Stimulated activated CD8-positive, alpha-beta memory T cell treated with anti-CD3 and anti-CD28 coated beads, Interleukin-4, amount 100 ng/mL, for 4 hours (primary cell): ENCODE measurements at regions not wholly inside any gene's neighbourhood (a gene's known extent, or its start where the extent isn't known, plus 50 kb on each side); places are given as distances from the start of the nearest gene placed in this dataset.

Experiments used
- DNase-seq, 2 donors: peaks; one replicate each; pipeline ENCODE4 v3.0.0-alpha.2; 2020; ENCODE audit warnings: low read depth in 2 of 2, low spot score in 1 of 2

DNA sequence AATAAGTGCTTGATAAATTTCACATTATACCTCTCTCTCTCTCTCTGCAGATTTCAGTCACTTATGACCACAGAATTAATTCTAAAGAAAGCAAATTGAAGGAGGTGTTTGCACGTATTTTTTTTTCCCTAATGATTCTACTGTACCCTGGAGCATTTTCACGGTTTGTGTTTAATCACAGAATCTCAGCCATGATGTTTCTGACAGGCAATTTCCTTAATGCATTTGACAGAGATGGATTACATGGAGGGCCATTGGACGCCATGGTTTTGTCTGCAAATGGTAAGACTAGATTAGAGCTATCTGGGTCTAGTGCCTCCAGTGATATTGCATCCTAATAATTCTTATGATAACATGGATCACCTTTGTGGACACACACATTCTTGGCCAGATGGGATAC is 147.5 kb upstream of the RBFOX1 start:
- DNase-seq, result no peak

DNA sequence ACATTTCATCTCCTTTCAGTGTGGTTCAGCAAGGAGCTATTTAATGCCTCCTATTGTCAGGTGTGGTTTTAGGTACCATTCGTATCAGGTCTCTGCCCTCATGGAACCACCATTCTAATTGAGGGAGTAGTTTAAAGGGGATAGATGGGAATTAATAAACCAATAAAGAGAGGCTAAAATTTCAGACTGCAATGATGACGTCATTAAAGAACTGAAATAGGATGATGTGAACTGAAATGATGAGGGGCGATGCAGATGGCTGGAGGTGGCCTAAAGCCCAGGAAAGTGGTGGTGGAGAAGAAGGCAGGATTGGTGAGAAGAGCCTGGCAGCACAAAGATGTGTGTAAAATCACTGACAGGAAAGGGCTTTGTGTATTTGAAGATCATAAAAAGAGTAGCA is 148.9 kb upstream of the RBFOX1 start:
- no peak for DNase-seq

DNA sequence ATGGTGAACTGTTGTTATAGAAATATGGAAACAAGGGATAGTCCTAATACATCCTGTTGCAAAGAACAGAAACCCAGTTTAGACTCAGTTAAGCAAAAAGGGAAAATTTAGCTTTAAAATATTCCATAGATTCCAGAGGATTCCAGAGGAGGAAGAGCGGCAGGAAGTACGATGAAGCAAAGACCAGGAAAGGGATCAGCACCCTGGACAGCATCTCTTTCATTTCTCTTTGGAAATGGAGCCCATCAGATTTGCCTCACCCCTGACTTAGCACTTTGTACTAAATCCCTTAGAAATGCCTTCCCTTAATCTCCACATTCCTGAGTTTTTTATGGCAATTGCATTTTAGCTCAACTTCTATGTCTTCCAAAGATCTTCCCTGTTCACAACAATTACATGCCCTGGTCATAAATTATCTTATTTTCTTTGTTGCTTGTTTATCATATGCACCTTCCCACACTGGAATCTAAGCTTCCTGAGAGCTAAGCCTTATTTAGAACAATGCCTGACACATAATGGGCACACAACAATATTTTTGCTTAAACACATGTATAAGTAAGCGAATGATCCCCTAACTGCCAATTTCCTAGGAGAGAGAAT is 150.0 kb upstream of the RBFOX1 start:
- no peak for DNase-seq

DNA sequence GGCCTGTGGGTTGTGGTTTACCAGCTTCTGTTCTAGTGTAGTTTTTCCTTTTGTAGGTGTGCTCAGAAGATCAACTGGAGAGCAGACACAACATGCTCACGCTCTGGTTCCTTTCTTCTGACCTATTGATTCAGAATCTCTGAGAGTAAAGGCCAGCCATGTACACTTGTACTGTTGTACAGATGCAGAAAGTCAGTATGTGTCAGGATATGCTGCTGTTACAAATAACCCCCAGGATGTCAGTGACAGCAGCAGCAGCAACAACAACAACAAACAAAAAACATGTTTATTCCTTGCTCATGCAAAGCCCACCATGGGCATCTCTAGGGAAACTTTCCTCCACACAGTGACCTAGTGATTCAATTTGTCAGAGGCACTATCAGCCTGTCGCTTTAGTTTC is 154.8 kb upstream of the RBFOX1 start:
- DNase-seq, result no peak

DNA sequence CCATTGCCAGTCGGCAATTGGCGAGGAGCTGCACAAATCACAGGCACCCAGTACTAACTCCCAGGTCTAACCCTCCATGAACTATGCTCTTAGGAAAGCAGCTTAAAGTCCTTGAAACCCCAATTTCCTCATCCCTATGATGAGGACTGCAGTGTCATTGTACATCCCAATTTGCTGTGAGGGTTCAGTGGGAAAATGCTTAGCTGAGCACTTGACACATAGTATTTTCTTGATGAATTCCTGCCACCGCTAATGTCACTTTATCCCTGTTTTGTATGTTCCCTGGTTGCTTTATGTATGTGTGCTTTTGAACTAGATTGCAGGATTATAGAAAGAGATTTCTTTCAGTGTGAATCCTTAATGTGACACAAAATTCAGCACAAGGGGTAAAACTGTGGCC is 161.5 kb upstream of the RBFOX1 start:
- DNase-seq, result no peak

DNA sequence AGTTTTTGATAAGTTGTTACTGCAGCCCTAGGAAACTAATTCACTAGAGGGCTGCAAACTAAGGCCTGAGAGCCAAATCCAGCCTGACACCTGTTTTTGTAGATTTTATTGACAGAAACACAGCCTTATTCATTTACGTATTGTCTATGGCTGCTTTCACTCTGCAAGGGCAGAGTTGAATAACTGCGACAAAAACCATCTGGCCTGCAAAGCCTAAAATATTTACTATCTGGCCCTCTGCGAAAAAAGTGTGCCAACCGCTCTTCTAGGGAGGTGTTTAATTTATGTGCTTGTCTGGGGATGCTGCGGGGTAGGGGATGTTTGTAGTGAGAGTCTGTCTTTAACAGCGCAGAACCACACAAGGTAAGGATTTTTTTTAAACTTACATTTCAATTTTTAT is 165.0 kb upstream of the RBFOX1 start:
- DNase-seq, result no peak

DNA sequence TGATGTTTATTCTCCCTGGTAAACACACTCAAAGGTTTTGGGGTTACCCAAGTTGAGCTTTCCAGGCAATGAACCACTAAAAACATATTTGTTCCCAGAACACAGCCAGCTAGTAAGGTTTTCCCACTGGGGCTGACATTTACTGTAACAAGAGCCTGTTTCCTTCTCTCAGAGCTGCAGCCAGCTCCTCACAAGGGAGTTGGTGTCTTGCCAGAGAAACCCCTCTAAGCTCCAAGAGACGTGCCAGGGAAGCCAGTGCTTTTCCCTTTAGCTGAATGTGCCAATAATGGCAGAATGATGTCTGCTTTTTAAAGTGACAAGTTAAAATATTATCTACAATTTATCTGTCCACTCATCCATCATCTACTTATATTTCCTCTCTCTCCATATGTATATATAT is 170.8 kb upstream of the RBFOX1 start:
- no peak for DNase-seq

DNA sequence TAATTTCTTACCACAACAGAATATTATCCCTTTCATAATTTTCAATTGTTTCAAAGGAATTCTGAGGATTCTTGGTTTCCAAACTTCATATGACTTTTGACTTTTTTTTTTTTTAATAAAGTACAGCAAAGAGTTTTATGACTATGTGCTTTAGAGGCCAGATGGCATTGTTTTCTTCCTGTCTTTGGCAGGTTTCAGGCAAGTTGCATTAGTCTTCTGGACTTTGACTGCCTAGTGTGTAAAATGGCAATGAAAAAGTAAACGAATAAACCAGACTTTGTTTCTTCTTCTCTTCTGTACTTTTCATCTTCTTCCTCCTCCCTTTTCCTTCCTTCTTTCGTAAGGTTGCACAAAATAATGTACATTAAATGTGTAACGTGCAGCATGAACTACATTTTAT is 172.6 kb upstream of the RBFOX1 start:
- no peak for DNase-seq

DNA sequence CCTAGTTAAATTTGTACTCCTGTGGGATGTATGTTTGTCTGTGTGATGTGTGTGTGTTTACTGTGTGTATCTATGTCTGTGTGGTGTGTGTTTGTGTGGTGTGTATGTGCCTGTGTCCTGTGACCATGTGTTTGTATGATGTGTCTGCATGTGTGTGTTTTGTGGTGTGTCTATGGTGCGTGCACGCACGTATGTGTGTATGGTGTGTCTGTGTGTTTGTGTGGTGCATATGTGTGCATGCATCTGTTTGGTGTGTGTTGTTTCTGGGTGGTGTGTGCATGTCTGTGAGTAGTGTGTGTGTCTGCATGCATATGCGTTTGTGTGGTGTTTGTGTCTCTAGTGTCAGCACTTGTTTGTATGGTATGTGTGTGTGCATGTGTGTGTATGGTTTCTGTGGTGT is 174.2 kb upstream of the RBFOX1 start:
- no peak for DNase-seq

DNA sequence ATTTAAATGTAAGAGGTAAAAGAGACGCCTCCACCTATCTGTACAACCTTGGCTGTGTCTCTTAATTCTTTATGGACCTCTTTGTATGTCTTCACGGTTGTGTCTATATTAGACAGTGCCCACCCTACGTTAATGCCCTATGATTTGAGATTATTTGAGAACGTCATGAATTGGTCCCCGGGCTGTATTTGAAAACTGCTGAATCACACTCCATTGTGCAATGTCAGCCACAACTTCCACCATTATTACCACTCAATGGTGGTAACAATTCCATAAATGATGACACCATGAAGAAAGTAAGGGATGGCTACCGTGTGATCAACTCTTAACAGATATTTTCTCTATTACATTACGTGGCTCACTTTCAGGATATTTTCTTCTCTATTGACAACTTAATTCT is 182.4 kb upstream of the RBFOX1 start:
- DNase-seq, result no peak

DNA sequence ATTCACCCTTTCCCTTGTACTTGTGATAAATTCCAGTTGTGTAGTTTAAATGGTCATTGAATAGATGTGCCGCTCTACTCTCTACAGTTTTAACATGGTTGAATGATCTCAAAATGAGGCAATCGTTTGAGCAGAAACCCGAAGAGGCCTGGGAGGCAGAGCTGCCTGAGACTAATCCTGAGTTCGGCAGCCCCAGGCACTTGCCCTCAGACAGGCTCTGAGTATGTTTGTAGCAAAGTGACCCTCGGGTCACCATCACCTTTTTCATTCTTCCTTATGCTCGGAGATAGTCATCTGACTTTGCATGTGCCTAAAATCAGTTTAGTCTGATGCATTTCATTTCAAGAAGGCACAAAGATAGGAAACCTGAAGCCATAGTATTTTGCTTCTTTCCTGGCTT is 184.0 kb upstream of the RBFOX1 start:
- no peak for DNase-seq

DNA sequence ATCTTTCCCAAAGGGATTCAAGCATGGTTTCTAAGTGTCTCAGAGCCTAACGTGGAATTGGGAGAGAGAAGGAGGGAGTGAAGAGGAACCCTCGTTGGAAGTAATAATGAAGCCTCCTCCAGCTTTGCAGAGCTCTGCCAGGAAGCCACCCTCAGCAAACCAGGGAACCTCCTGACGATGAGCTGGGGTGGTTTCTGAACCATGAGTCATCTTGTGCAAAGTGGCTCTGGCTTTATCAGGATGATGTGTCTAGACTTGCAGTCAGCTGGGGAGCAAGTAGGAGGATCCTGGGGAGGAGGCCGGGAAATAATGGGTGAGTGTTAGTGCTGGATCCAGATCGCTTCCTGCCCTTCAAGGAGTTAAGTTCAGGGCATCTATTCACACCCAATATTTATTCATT is 191.7 kb upstream of the RBFOX1 start:
- DNase-seq, result no peak

DNA sequence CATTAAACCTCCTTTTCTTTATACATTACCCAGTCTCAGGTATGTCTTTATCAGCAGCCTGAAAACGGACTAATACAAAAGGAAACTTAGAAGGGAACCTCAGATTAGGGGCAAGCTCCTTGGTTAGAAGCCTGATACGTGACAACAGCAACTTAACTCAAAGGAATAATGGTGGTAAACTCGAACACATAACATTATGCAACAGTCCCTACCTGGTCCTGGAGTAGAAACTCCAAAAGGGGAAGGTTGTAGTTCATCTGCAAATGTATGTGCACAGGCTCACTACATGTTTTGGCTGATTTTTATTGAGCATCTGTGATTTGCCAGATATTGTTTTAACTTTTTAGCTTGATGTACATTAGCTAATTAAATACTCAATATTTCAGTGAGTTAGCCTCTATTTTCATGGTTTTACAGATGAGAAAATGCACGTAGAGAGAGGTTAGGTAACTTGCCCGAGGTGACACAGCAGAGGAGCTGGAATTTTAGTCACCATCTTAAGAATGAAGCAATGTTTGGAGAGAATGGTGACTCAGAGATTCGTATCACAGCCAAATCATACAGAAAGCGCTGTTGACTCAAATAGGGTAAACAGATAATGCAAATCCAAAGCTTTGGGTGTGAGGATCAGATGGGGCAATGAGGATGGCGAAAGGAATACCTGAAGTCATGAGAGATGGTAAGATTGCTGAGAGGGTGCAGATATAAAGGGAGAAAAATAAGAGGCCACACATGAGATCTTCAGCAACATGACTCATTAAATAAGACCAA is 194.9 kb upstream of the RBFOX1 start:
- DNase-seq, result no peak

DNA sequence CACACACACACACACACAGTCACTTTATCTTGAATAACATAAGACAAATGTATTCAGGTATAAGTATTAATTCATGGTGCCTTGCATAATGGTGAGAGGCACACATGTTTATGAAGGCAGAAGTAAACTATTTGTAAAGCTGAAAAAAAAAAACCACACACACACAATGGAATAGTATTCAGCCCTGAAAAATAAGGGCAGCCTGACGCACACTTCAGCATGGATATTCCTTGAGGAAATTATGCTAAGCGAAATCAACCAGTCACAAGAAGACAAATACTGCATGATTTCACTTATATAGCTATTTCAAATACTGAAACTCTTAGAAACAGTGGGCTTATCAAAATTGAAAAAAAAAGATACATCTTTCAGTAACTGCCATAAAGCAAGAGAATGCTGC is 200.2 kb upstream of the RBFOX1 start:
- DNase-seq, result no peak

DNA sequence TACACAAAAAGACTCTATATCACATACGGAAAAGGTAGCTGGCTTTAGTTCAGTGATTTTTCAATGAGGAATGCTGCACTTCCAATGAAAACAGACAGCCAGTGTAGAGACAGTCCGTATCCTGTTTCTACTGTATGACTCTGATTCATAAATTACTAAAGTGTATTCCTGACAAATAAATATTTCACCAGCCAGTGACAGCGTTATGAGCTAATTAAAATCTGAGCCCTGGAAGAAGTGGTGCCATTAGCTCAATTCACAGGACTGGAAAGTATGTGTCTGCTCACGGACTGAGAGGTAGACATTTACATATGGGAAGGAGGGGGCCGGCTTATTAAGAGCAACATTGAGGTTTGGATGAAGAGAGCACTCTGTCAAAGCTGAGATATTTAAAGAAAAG is 207.9 kb upstream of the RBFOX1 start:
- DNase-seq, result no peak

DNA sequence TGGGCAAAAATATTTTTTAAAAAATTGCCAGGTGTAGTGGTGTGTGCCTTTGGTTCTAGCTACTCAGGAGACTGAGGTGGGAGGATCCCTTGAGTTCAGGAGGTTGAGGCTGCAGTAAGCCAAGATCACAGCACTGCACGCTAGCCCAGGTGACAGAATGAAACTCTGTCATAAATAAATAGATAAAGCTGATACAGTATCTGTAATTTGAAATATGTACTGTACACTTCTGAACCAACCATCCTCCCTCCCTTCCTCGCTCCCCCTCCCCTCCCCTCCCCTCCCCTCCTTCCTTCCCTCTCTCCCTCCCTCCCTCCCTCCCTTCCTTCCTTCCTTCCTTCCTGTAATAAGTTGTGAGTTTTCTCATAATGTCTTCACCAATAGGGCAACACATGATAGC is 208.4 kb upstream of the RBFOX1 start:
- no peak for DNase-seq

DNA sequence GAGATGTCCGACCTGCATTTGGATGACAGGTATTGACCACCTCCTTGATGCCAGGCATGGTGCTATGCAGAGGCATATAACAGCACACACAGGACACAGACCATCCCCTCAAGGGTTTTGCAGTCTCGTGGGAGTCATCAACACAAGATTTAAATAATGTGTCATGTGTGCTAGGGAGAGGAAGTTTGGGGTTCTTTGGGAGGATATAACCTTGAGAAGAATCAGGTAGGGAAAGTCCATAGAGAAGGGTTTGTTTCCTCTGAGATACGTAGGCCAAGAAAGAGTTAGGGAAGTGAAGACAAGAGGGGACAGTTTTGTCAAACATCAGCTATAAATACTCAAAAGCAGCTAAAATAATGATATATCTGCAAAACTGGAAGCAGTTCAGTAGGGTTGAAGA is 215.9 kb upstream of the RBFOX1 start:
- DNase-seq, result no peak

DNA sequence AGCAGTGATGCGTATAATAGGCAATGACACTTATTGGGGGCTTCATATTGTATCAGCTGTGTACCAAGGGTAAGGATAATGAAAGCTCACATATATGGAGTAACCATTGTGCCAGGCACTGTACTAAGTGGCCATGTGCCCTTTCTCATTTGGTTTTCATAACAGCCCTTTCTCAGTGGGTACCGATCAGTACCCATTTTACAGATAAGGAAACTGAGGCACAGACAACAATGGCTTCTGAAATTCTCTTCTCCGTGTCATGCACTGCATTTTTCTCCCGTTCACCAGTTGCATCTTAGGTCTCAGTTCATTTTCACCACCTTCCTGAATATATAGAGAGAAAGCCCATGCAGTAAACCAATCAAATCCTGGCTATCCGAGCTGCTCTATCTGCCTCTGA is 216.7 kb upstream of the RBFOX1 start:
- no peak for DNase-seq

DNA sequence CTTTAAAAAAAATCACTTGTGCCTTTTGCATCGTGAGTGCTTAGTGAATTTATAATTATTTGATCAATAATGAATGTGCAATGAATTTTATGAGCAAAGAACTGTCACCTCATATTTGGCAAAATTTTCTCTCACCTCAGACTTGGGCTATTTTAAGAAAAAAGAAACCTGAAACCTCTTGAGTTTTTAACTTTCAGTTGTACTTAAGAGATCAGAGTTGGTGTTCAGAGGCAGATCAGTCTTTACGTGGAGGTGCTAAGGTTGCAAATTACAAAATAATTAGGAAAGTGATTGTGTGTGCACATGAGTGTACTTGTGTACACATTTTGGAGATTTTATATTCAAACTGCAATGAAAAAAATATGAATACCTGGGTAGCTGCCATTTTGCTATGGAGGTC is 218.7 kb upstream of the RBFOX1 start:
- no peak for DNase-seq

DNA sequence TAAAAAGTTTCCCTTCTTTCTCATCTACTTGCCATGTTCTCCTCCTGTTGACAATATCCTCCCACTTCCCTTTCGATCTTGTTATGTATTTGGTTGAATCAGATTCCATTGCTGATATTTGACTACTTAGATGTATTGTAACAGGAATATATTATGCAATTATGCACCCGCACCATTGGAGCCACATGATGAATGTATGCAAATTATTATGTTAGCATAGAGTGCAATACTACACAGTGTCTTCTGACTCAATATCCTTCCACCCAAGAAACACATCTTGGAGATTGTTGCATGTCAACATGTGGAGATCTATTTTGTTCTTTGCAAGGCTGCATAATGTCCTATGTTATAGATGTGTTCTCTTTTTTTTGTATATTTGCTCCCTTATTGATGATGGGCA is 219.2 kb upstream of the RBFOX1 start:
- DNase-seq, result no peak

DNA sequence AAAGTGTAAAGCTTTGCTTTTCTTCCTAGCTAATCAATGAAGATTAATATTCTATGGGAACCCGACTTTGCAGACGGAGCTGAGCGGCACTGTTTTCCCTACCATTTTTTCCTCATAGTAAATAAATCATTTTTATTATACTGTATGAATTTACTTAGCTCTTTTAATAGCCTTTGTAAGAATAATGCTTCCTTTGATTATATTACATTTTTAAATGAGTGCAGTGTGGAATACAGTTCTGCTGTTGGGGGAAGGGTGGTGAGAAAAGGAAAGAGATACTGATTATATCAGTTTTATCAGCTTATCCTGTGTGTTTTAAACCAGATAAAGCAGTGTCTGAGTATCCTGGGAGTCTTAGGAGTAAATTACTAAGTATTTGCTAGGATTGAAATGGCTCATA is 221.4 kb upstream of the RBFOX1 start:
- no peak for DNase-seq

DNA sequence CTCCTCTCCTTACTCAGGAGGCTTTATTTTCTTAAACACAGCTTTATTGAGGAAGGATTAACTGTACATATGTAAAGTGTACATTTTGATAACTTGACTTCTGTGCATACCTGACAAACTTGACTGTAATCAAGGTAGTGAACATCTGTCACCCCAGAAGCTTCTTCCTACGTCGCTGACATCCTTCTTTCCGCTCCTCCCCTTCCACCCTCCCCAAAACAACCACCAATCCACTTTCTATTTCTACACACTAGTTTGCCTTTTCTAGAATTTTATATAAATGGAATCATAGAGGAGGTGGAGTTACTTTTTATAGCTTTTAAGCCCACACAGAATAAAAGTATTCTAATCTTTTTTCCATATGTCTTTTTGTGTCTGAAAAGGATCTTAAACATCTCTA is 225.2 kb upstream of the RBFOX1 start:
- DNase-seq, result no peak

DNA sequence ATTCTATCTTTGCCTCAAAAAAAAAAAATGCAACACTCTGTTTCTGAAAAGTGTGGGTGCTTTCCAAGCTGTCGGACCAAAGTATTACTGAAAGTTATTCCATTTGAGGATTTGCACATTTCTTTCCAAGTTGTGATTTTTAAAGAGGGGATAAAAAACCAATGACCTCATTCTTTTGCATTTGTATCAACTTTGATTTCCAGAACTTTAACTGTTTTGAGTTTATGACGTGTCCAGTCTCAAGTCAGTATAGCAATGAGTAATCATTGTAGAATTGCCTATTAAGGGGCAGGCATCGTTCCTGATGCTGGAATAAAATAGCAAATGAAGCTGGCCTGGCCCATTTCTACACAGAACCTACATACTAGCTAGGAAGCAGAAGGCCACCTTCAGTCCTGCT is 229.6 kb upstream of the RBFOX1 start:
- no peak for DNase-seq
